AG04449 (cell line): ENCODE measurements at regions not wholly inside any gene's neighbourhood (a gene's known extent, or its start where the extent isn't known, plus 50 kb on each side); places are given as distances from the start of the nearest gene placed in this dataset.

Source experiments
- CTCF ChIA-PET: fragments of 350-600 bp; formaldehyde crosslinking; extraction: SDS; loops from one replicate; lab custom pipeline; 2021; ENCODE audit warnings: antibody characterized with exemption; lab: Yijun Ruan, JAX
- POLR2A ChIA-PET: fragments of 400-600, 350-600 bp; formaldehyde crosslinking; extraction: SDS; loops from one replicate; lab custom pipeline; 2020; ENCODE audit warnings: antibody characterized with exemption, inconsistent platforms; lab: Yijun Ruan, JAX
- DNase-seq: peaks from one replicate; pipeline ENCODE4 v3.0.0-alpha.2; 2010; ENCODE audit warnings: low read depth, low spot score
- H3K4me3 ChIP-seq: 2 replicates; pipeline ENCODE4 v1.5.1; 2011; ENCODE audit warnings: low read depth, mild to moderate bottlenecking, control low read depth, low read length
- CTCF ChIP-seq: IDR thresholded peaks from one replicate; pipeline ENCODE4 v1.5.1; 2011; ENCODE audit warnings: mild to moderate bottlenecking, moderate library complexity, low read length, control low read depth, inconsistent platforms; ENCODE audit not compliant: insufficient read depth; ENCODE audit errors: missing control alignments

GRCh38 chr2:191557841-191558240, 120.1 kb upstream of the NABP1 start:
- TF ChIP-seq CTCF: no peak
- no peak for DNase-seq
- H3K4me3 ChIP-seq: no peak overlapping the region
- POLR2A ChIA-PET: no interaction called here
- CTCF ChIA-PET: interaction anchor here (0.9 to 6.9 kb wide), 7 partner anchors 8 to 604 kb away, joined by 3 to 66 read pairs (median 17); no protein-coding TSS in a partner anchor

GRCh38 chr2:191559569-191559968, 118.4 kb upstream of the NABP1 start:
- no peak for TF ChIP-seq CTCF
- ChIA-PET CTCF (interaction anchor here (1.0 to 6.7 kb wide), 5 partner anchors 10 to 603 kb away, joined by 3 to 35 read pairs (median 4); no protein-coding TSS in a partner anchor), POLR2A (no interaction called here)
- DNase-seq: no peak
- H3K4me3 ChIP-seq: no peak overlapping the region

DNA sequence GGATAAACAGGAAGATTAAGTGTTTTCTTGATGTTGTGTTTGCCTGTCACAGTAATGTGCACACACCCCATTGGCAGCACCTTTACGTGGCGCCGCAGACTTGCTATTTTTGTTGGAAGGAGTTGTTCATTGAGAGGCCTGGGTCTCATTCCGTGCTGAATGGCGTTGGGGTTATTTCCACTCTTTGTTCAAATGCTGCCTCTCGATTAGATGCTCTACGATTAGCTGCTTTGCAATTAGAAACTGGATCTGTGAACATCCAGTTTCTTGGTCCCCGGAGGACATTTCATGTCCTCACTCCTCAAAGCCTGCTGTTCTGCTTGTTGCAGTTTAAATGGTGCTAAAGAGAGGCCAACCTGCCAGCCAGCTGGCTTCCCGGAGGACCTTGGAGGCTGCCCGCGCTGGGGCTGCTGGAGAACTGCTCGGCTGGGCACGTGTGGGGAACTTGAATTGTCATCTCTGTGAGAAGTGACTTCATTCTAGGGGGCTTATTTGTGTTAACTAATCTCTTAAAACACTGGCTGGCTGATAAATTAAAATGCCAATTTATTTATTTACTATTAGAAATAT, 117.4 kb upstream of the NABP1 start:
- ChIA-PET CTCF (interaction anchor here (1.0 to 3.2 kb wide), 5 partner anchors 9 to 602 kb away, joined by 3 to 22 read pairs (median 4); no protein-coding TSS in a partner anchor), POLR2A (no interaction called here)
- no peak overlapping the region for H3K4me3 ChIP-seq
- TF ChIP-seq CTCF: no peak
- no peak for DNase-seq

DNA sequence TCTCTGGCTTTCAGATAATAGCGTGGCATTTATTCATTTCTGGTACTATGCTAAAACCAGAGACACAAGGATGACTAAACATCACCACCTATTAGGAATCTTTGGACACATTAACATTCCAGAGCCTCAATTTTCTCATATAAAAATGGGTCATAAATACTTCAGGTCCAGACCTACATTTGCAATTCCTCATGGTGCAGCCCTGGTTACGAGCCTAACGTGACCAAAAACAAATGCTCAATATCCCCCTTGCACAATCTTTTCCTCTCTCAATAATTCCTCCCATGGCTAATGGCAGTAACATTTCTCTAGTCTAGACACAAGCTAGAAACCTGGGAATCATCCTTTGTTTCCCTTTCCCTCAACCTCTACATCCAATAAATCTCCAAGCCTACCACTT, 112.8 kb upstream of the NABP1 start:
- ChIA-PET CTCF (interaction anchor here (0.9 to 5.9 kb wide), 13 partner anchors 8 to 597 kb away, joined by 3 to 66 read pairs (median 11); no protein-coding TSS in a partner anchor), POLR2A (no interaction called here)
- DNase-seq: no peak
- TF ChIP-seq CTCF: no peak
- H3K4me3 ChIP-seq: no peak overlapping the region

- TF ChIP-seq CTCF: no peak
- POLR2A ChIA-PET: interaction anchor here (1.6 kb wide), 1 partner anchor 131 kb away, joined by 4 read pairs; no protein-coding TSS in a partner anchor
- no peak for DNase-seq
- no peak overlapping the region for H3K4me3 ChIP-seq
- CTCF ChIA-PET: interaction anchor here (0.6 to 5.9 kb wide), 26 partner anchors 9 to 1968 kb away, joined by 3 to 66 read pairs (median 6); no protein-coding TSS in a partner anchor
These were observed 112.2 kb upstream of the NABP1 start for GRCh38 chr2:191565647-191566198.

- POLR2A ChIA-PET: interaction anchor here (1.2 to 1.6 kb wide), 3 partner anchors 114 to 130 kb away, joined by 3 to 4 read pairs (median 4); no protein-coding TSS in a partner anchor
- DNase-seq: no peak
- TF ChIP-seq CTCF: peak; percentile 81
- no peak overlapping the region for H3K4me3 ChIP-seq
- CTCF ChIA-PET: interaction anchor here (0.6 to 5.9 kb wide), 51 partner anchors 8 to 1969 kb away, joined by 3 to 66 read pairs (median 4); partner anchors contain the start of gene NABP1
These were observed 111.6 kb upstream of the NABP1 start for GRCh38 chr2:191566344-191566743.
